GM19397 (cell line): ENCODE measurements at regions not wholly inside any gene's neighbourhood (a gene's known extent, or its start where the extent isn't known, plus 50 kb on each side); places are given as distances from the start of the nearest gene placed in this dataset.

Source experiments
- ATAC-seq: cut with Tn5 transposase; IDR thresholded peaks from one replicate; pipeline ENCODE4 v1.9.1; 2021; ENCODE audit warnings: mild to moderate bottlenecking, moderate library complexity; ENCODE audit not compliant: unreplicated experiment

DNA sequence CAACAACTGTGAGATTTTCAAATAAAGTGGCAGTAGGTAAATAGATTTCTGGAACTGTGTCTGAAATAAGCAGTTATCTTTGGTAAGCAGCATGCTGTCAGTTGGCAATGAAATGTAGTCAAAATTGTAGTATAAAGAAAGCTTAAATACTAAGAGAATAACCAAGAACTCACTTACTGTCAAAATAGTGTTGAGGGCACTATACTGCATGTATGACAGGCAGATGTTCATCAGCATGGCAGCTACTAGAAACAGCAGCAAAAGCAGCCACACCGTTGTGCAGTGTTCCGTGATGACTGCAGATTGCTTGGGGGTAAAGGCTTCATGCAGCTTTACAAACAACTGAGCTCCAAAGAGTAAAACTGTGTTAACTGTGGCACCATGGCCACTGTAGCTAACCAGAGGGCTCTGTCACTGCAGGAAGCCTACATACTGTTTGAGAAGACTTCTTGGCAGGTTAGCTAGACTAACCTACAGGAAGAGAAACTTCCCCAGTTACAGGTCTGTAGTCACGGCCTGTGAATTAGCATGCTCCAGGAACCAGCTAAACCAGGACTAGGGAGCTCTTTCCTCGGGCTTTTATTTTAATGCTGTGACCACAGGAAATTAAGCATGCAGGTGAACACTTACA is 459.7 kb downstream of the TBL1XR1 start:
- no peak for ATAC-seq

- no peak for ATAC-seq
Measured at GRCh38 chr3:176734146-176734545, 463.1 kb downstream of the TBL1XR1 start.

DNA sequence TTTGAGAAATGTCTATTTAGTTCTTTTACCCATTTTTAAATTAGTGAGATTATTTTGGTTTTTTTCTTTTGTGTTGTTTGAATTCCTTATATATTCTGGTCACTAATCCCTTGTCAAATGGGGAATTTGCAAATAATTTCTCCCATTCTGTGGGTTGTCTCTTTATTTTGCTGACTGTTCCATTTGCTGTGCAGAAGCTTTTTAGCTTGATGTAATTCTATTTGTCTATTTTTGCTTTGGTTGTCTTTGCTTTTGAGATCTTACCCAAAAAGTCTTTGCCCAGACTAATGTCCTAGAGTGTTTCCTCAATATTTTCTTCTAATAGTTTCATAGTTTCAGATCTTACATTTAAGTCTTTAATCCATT is 472.9 kb downstream of the TBL1XR1 start:
- no peak for ATAC-seq

- ATAC-seq: no peak
Measured at GRCh38 chr3:176723758-176724393, 473.4 kb downstream of the TBL1XR1 start.

- ATAC-seq: no peak
Measured at GRCh38 chr3:176714034-176714433, 483.2 kb downstream of the TBL1XR1 start.

- no peak for ATAC-seq
Measured at GRCh38 chr3:176712191-176712590, 485.1 kb downstream of the TBL1XR1 start.

GRCh38 chr3:176699288-176699687 is 498.0 kb downstream of the TBL1XR1 start:
- ATAC-seq: no peak

DNA sequence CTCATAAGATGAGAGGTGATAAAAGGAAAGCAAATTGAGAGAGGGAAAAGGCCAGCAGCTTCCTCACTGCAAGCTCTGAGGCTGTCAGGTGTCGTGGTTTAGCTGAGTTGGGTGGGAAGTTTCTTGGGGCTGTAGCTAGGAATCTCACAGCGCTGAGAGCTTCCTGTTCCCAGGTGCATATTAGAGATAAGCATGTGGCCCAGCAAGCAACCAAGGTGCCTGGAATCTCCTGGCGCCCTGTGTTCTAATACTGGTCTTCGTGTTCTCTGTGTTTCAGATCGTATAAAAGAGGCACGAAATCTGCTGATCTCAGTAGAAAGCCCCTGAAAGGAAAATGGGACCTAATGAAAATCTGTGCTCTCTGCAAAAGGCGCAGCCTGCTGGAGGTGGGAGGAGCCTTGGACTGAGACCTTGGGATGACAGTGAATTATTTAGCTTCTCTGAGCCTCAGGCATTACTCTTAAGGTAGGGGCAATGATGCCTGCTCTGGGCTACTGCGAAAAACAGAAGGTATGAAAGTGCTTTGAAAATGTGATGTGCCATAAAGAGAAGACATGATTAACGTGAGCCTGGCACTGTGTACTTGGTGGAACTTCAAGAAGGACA is 499.9 kb downstream of the TBL1XR1 start:
- ATAC-seq: no peak

- ATAC-seq: no peak
Measured at GRCh38 chr3:176696816-176697215, 500.5 kb downstream of the TBL1XR1 start.

DNA sequence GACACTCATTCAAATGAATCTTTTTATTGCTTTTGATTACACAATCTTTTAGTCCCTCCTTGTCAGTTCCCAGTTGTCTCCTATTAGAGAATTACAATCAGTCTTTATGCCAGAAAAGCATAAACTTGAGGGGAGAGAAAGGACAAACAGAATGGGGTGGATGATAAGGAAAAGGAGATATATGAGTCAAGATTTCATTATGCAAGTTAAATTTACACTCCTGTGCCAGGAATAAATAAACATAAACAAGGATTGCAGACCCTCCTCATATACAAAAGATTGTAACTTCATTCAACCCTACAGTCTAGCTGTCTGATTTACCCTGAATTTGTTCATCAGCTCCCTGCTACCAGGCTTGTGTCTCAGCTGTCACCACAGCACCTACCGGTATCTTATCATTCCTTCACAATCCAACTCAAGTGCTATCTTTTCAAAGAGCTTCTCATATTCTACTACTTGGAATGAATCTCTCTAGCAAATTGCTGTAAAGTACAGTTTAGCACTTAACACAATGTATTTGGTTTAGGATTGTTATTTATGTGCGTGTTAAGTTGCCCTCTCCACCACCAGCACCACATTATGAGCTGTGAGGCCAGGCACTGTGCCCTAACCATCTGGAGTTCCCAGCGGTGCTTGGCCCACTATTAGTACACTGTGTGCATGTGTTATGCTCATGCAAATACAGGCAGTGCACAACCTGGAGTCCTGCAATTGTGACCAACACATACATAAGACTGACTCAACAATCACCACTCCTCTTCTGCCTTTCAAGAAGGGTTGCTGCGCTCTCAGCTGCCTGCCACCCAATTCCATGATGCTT is 504.1 kb downstream of the TBL1XR1 start:
- no peak for ATAC-seq

- no peak for ATAC-seq
Measured at GRCh38 chr3:176692199-176692965, 504.9 kb downstream of the TBL1XR1 start.

DNA sequence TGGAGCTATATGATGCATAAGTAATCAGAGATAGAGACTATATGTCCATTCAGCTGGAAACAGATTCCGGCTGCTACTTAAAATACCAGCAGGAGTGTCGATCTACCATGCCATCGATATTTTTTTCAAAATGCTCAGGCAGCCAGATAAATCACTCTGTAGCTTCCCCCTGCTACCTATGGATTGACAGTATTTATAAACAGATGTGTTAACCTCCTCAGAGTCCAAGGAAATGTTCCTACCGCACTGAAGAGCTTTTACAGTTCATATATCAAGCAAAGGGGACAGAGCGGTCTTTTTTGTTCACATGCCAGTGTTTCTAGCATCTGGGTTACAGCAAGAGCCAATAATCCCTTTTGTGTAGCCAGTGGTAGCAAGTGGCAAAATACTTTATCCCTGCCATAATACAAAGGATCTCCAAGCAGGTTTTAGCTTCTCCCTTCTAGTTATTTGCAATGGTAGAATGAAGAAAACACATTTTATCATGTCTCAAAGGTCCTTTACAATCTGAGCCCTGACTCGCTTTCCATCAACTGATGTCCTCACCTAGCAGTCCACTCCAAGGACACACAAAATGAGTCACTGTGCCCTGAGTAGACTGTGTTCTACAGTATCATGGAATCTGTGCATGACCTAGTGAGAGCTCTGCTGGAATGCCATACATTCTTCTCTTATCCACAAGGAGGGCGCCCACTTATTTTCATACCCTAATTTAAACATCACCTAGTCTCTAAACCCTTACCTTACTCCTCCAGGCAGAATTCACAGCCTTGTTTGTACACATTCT is 507.0 kb downstream of the TBL1XR1 start:
- ATAC-seq: no peak

DNA sequence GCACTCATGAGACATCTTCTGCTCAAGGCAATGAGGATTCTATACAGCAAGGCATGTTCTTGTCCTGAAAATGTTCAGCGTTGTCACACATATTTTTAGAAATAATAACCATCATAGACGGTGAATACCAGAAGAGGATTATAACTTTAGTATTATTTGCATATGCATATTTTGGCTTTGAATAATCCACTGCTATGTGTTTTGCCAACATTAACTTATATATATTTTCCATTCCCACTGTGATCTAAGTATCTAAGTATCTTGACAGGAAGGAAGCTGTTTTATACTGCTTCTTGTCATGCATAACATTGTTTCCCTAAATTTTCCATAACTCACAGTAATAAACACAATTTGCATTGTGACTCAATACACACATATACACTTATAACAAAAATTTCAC is 509.5 kb downstream of the TBL1XR1 start:
- ATAC-seq: no peak

DNA sequence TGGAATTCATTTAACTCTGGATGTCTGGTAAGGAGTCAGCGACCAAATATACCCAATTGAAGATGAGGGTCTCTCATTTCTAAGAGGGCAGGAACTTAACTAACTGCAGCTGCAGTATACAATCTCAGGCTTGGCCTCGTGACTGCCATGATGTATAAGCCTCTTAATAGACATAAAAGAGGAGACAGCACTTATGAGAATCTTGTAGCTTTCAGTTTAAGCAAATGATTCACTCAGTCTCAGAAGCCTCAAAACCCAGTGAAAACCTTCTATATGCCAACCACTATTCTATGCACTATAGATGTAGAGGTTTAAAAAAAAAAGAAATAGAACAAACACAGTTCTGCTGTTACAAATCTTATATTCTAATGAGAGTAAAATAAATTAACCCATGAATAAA is 513.9 kb downstream of the TBL1XR1 start:
- no peak for ATAC-seq

GRCh38 chr3:176663837-176664831 is 533.1 kb downstream of the TBL1XR1 start:
- no peak for ATAC-seq

- ATAC-seq: no peak
Measured at GRCh38 chr3:176663387-176663786, 533.9 kb downstream of the TBL1XR1 start.

DNA sequence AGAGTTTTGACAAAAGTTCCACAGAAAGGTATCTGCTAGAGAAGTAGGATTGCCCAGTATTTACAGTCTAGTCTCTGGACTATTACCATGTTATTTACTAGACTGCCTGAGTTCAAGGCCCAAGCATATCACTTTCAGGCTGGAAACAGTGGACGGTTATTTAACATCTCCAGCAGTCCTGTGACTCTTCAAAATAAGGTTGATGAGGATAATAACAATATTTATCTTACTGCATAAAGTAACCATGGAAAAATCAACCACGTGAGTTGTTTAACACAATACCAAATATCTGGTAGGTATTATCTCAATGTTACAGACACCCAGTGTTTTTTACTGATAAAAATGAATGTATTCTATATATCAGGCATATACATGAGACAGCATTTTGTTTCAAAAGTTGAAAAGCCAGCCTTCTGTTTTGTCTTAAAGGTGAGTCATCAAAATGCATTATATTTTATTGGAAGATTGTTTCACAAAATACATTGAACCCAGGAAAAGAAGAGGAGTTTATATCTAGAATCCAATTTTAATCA is 535.8 kb downstream of the TBL1XR1 start:
- ATAC-seq: no peak

- ATAC-seq: no peak
Measured at GRCh38 chr3:176655404-176656094, 541.7 kb downstream of the TBL1XR1 start.
